ENCODE measurements at regions not wholly inside any gene's neighbourhood (a gene's known extent, or its start where the extent isn't known, plus 50 kb on each side); places are given as distances from the start of the nearest gene placed in this dataset.

- TF ChIP-seq, protein P1, sequence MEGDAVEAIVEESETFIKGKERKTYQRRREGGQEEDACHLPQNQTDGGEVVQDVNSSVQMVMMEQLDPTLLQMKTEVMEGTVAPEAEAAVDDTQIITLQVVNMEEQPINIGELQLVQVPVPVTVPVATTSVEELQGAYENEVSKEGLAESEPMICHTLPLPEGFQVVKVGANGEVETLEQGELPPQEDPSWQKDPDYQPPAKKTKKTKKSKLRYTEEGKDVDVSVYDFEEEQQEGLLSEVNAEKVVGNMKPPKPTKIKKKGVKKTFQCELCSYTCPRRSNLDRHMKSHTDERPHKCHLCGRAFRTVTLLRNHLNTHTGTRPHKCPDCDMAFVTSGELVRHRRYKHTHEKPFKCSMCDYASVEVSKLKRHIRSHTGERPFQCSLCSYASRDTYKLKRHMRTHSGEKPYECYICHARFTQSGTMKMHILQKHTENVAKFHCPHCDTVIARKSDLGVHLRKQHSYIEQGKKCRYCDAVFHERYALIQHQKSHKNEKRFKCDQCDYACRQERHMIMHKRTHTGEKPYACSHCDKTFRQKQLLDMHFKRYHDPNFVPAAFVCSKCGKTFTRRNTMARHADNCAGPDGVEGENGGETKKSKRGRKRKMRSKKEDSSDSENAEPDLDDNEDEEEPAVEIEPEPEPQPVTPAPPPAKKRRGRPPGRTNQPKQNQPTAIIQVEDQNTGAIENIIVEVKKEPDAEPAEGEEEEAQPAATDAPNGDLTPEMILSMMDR (IDR thresholded peaks at IDR 0.05): no peak
- Histone ChIP-seq H3K9ac (ENCODE audit: low read depth in 2 of 2, low read length in 2 of 2) (no peak overlapping the region), H3K4me3 (no peak overlapping the region), H3K4me1 (no peaks in the 10 kb centered on the region), H3K9me3 (no peaks in the 10 kb centered on the region), H3K27me3 (no peaks in the 10 kb centered on the region), H3K36me3 (no peaks in the 10 kb centered on the region), H3K27ac (no peak overlapping the region)
- no peak for DNase-seq
- intact Hi-C loops (cut with DNase I): no loop called here
Measured at GRCh38 chr18:10013621-10014543, 100.1 kb downstream of the VAPA start.

GRCh38 chr18:10015288-10015701, 101.5 kb downstream of the VAPA start:
- H3K27me3 ChIP-seq: no peaks in the 10 kb centered on the region
- H3K9ac ChIP-seq (ENCODE audit: low read depth in 2 of 2, low read length in 2 of 2): no peak overlapping the region
- no peak overlapping the region for H3K4me3 ChIP-seq
- no peak overlapping the region for H3K27ac ChIP-seq
- intact Hi-C loops (cut with DNase I): no loop called here
- no peaks in the 10 kb centered on the region for H3K4me1 ChIP-seq
- TF ChIP-seq, protein P1 (IDR thresholded peaks at IDR 0.05): no peak
- H3K9me3 ChIP-seq: no peaks in the 10 kb centered on the region
- DNase-seq: no peak
- H3K36me3 ChIP-seq: no peaks in the 10 kb centered on the region

DNA sequence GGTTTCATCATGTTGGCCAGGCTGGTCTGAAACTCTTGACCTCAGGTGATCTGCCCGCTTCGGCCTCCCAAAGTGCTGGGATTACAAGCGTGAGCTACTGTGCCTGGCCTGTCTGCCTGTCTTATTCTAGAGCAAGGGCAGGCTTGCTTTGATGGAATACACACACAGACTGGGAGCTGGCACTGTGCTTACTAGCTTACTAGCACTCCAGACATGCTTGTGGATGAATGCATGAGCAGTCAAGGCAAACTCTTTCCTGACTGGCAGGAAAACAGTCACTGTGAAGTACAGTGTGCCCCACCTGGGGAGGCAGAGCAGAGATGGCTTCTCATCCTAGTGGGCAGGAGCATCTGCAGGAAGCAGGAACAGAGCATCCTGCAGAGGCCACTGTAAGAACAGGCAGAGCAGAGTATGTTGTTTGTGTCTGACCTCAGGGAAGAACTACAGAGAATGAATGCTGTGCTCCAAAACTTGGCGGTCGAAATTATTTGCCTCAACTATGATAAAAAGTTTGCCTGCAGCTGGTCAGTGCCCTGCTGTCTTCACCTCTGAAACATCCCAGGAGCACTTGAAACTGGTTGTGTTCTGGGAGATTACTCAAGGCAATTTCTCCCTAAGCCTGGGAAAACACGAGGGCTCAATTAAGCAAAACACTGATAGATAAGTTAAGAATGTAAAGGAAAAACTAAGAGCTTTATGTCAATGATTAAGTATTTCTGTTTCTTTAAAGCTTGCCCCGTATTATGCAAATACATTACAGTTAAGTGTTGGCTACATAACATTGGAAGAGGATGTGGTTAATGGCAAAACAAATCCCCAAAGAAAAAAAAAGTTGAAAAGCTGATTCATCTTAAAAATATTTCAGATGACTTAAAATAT, 102.4 kb downstream of the VAPA start:
- Histone ChIP-seq H3K9me3 (no peaks in the 10 kb centered on the region), H3K4me1 (no peaks in the 10 kb centered on the region), H3K36me3 (no peaks in the 10 kb centered on the region), H3K9ac (ENCODE audit: low read depth in 2 of 2, low read length in 2 of 2) (no peak overlapping the region), H3K27me3 (no peaks in the 10 kb centered on the region), H3K4me3 (no peak overlapping the region), H3K27ac (no peak overlapping the region)
- no peak for DNase-seq
- intact Hi-C loops (cut with DNase I): no loop called here
- TF ChIP-seq, protein P1 (IDR thresholded peaks at IDR 0.05): no peak

GRCh38 chr18:10017043-10017442, 103.2 kb downstream of the VAPA start:
- no peaks in the 10 kb centered on the region for H3K4me1 ChIP-seq
- intact Hi-C loops (cut with DNase I): no loop called here
- no peak for DNase-seq
- H3K36me3 ChIP-seq: no peaks in the 10 kb centered on the region
- TF ChIP-seq, protein P1 (IDR thresholded peaks at IDR 0.05): no peak
- H3K27me3 ChIP-seq: no peaks in the 10 kb centered on the region
- no peak overlapping the region for H3K27ac ChIP-seq
- no peaks in the 10 kb centered on the region for H3K9me3 ChIP-seq
- no peak overlapping the region for H3K4me3 ChIP-seq
- H3K9ac ChIP-seq (ENCODE audit: low read depth in 2 of 2, low read length in 2 of 2): no peak overlapping the region

DNA sequence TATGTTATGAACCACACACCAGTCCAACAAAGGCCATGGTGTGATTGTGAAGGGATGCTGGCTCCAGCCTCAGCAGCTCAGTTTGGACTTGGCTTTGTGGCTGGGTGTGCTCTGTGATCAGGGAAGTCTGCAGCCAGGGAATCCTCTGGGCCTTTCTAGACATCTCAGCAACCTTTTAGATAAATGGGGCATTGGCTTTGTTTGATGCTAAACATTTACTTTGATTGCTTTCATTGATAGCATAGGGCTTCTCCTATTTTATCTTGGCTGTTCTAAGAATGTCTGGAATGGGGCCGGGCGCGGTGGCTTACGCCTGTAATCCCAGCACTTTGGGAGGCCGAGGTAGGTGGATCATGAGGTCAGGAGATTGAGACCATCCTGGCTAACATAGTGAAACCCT, 104.5 kb downstream of the VAPA start:
- intact Hi-C loops (cut with DNase I): no loop called here
- no peak for DNase-seq
- Histone ChIP-seq H3K4me3 (no peak overlapping the region), H3K36me3 (no peaks in the 10 kb centered on the region), H3K27me3 (no peaks in the 10 kb centered on the region), H3K27ac (no peak overlapping the region), H3K9ac (ENCODE audit: low read depth in 2 of 2, low read length in 2 of 2) (no peak overlapping the region), H3K4me1 (no peaks in the 10 kb centered on the region), H3K9me3 (no peaks in the 10 kb centered on the region)
- TF ChIP-seq, protein P1 (IDR thresholded peaks at IDR 0.05): no peak

Measured in colonic mucosa (tissue), 4 donors.